IPS DF 4.7 (cell line): ENCODE measurements at regions not wholly inside any gene's neighbourhood (a gene's known extent, or its start where the extent isn't known, plus 50 kb on each side); places are given as distances from the start of the nearest gene placed in this dataset.

Source experiments
- DNase-seq: peaks from one replicate; pipeline ENCODE4 v3.0.0-alpha.2; 2013; ENCODE audit warnings: low spot score; ENCODE audit errors: extremely low read depth

DNA sequence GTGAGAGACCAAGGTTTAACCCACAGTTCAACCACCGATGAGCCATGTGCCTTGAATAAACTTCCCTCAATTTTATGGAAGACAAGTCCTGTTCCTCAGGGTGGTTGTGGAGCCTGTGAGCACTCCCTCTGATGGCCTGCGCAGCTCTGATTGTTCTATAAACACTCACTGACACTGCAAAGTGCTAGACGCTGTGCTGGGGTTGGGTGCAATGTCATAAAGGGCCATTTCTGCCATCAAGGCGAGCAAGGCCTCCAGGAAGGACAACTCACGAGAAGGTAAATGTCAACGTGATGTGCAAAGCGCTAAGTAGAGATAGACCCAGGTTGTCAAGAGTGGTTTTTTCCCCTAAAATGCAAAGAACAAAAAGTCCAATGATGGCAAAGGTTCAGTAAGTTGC is 75.7 kb upstream of the SYT6 start:
- no peak for DNase-seq

DNA sequence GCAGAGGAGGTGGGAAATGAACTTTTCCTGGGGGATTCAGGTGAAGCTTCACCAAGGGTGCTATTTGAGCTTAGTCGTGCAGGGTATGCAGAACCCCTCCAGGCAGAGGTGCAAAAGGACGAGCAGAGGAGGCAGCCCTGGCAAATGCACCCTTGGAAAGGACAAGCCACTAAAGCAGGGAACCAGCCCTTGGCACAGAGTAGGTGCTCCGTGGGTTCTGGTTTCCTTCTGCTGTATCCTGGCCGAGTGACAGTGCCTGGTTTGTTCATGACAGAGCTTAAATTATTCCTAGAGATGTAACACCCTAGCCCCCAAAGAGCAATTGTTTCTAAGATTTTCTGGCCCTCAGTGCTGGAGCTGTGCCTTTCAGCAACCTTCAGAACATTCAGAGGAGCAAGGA is 73.4 kb upstream of the SYT6 start:
- DNase-seq = no peak

DNA sequence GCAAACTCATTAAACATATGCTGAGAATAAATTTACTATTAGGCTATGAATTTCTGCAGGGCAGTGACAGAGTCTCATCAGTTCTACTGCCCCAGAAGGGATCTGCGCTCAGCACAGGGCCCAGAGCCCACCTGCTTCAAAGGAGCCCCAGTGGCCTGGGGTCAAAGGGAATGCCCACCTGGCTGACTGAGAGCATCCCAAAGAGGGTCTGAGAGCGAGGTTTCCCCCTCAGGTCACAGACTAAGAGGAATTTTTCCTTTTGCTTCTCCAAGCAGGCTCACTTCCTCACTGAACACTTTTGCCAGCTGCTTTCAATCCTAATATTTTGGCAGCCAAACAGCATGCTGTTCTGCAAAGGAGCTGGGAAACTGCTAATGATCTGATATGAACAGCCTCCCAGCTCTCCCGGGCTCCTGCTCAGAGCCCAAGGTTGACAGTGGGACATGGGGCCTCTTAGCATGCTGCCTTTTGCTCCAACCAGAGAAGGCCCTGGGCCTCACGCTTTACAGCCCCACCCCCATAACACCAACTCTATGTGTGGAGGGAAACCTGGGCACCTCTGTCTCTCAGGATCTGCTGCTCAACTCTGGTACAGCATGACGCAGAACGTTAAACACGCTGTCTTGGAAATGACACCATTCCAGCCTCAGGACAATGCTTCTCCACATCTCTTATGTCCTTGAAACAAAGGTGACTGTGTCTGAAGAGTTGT is 70.7 kb upstream of the SYT6 start:
- DNase-seq = no peak

DNA sequence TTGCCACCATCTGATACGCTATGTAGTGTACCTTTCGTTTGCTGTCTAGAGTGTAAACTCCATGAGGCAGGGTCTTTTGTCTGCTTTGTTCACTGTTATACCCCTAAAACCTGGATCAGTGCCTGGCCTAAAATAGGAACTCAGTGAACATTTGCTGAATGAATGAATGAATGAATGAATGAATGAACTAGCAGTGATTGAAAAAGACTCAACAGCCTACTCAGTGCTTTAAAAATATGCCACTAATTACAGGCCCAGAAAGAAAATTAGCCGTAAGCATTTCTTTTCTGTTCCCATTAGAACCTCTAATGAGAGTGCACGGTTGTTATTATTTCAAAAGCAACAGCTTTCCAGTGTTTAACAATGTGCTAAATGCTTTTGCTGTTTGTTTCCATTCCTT is 69.3 kb upstream of the SYT6 start:
- DNase-seq = no peak

DNA sequence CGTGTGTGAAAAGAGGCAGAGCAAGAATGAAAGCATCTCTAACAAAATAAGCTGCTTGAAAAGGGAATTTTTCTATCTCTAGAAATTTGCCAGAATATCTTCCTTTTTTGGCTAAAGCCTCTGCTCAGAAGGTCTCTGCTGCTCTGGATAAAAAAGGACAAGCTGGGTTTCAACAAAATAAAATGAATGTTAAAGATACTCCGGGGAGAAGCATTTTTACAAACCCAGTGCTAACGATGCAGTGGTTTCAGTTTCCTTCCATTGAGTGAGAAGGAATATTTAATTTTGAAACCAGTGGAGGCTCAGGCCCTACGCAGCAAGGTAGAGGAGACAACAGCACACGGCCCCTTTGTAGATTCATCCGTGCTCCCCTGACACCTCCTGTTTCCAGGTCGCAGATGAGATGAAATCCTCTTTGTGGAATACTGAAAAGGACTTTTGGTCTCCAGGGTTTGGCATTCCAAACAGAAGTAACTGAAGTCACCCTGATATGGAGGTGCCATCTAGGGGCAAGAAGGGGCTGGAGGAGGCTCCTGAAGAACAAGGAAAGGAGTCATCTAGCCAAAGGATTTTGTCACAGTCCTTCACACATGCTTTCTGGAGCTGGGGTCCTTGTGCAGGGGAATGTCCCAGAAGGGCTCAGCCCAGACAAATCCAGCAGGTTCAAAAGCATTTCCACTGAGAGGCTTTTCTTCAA is 65.7 kb upstream of the SYT6 start:
- DNase-seq = no peak

DNA sequence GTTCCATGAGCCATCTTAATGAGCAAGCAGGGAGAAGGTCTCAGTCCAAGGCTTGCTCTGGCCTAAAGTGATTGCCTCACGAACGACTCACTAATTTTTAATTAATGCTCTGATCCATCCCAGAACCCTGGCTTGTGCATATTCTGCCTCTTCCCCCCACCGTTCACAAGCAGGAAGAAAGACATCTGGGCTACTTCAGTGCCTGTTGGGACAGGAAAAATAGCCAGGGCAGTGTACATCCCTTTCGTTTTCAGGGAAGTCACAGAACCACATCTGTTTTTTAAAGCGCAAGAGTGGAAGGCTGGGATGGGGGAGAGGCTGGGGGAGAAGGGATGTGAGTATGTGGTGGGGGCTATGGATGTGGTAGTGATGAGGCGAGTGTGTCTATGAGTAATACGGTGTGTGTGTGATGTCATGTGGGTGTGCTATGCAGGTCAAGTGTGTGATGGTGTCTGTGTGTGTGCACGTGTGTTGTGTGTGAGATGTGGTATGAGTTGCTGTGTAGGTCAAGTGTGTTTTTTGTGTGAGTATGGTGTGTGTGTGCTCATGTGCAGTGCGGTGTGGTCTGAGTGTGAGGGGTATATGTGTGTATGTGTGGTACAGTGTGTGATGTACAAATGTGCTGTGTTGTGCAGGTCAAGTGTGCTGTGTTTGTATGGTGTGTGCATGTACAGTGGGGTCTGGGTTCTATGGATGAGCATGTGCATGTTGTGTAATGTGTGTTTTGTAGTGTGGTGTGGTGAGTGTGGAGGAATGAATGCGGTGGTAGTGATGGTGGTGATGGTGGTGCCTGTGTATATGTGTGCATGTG is 64.9 kb upstream of the SYT6 start:
- no peak for DNase-seq

DNA sequence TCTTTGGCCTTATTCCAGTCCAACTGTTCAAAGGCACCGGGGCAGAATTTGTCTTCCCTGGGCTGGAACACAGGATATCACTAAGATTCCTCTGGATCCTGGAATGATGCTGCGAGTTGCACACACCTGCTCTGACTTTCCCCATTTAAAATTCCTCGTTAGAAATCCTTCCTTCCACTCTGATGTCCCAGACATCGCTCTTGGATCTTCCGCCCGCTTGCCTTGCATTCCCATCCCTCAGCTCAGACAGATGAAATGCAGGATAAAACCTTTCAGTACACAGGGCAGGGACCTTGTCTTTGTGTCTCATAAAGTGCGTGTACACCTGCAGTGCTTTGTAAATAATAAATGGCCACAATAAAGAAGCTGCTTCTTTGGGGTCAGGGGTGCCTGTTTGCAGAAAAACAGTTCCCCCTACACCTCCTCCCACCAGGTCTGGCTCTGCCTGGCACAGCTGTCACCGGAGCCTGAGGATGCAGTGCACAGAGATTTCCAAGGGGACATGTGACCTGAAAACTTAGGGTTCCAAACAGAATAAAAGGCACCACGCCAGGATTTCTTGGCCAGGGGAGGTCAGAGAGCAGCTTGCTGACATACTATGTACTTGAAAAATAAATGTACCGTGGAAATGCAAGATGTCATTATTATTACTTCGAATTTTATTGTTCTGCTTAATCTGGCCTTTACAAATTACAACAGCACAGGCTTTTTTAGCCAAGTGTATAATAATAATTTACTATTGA is 62.9 kb upstream of the SYT6 start:
- no peak for DNase-seq

DNA sequence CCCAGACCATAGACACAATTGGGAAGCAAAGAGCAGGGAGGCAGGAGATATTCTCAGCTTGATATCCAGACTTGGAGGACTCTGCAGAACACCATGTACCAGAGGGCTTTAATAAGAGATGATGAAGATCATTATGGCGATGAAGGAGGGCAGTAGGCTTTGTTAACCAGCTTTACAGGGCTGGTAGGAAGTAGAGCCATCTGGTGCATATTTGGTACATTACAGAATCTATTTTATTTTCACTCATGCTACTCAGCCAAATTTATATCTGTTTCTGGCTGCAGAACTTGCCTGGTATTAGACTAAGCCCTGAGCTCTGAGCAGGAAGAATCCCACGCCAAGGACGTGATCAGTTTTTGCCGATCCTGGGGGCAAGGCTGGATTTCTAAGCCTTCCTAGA is 61.8 kb upstream of the SYT6 start:
- DNase-seq = no peak

DNA sequence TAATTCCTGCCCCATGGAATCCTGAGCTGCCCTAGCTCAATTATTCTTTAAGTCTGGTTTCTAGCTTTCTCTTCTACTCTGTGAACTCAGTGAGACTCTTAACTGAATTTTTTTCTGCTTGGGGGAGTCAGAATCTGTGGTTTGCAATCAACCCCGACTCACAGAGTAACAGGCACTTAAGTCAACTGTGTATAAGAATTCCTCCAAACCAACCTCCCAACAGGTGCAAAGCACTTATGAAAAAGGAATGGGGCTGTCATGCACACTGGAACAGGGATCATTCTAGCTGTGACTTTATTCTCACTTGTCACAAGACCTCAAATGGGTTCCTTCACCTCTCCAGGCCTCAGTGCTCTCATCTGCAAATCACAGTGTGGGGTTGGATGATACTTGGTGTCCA is 60.3 kb upstream of the SYT6 start:
- no peak for DNase-seq

DNA sequence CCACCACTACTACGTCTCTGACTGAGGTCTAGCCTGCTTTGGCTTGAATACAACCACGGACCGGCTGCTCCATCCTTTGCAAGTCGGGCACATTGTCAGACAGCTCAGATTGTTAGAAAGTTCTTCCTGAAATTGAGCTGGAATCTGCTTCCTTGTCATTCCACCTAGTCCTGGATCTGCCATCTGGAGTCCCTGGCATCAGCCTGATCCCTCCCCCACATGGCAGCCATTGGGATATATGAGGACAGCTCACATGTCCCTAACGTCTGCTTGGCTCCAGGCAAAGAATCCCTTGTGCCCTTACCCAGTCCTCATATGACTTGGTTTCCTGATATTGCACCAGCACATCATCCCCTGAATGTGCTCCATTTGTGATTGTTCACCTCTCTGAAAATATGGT is 56.3 kb upstream of the SYT6 start:
- no peak for DNase-seq

DNA sequence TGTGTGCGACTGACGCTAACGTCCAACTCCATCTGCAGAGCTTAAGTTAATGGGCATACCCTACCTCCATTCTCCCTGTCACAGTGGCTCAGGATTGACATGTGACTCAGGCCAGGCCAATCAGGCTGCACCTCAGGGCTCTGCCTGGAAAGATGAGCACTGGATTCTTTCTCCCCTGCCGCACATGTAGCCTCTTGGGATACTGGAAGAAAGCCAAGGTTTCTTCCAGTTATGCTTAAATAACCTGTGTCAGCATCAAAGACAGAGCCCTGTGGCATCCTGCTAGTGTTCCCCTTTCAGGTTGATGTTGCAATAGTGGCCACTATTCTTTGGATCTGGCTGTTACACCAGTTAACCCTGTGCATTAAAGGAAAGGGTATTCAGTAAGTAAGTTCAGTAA is 55.0 kb upstream of the SYT6 start:
- DNase-seq = no peak

DNA sequence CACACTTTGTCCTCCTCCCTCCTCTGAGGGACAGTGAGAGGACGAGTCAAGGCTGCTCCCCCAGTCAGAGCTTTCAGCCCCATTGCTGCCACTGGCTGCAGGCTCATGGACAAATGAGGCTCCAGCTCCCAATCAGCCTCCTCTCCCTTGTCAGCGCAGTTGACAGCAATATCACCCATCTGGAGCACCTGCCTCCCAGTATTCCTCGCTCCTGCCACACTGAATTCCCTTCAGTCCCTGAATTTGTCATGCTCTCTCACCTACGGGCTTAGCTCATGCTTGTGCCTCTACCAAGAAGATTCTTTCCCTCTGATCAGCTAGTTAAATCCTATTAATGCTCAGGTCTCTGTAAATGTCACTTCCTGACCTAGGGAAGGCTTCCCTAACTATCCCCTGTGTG is 54.4 kb upstream of the SYT6 start:
- DNase-seq = no peak

DNA sequence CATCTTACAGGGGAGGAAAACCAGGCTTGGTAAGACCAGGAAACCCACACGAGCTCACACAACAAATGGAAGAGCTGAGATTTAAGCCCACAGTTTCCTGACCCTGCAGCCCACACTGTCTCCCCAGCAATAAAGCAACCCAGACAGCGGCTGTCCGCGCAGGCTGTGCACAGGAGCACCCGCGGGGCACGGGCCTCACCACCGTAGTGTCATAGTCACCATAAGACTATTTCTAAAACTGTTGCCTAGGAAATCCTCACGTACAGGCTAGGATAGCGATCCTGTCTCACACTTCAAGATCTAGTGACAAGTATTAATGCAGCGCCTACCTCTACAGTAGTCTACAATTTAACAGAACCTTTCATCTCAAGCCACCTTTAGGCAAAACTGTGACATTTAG is 54.0 kb upstream of the SYT6 start:
- no peak for DNase-seq

DNA sequence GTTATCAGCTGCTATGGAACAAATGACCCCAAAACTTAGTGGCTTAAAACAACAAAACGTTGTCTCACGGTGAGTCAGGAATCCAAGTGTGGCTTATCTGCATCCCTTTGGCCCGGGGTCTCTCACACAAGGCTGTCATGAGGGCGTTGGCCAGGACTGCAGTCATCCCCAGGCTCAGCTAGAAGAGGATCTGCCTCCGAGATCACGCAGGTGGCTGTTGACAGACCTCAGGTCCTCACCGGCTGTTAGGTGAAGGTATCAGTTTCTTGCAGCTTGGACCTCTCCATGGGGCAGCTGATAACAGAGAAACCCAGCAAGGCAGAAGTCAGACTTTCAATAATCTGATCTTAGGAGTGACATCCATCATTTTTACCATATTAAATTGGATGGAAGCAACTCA is 52.7 kb upstream of the SYT6 start:
- DNase-seq = no peak

DNA sequence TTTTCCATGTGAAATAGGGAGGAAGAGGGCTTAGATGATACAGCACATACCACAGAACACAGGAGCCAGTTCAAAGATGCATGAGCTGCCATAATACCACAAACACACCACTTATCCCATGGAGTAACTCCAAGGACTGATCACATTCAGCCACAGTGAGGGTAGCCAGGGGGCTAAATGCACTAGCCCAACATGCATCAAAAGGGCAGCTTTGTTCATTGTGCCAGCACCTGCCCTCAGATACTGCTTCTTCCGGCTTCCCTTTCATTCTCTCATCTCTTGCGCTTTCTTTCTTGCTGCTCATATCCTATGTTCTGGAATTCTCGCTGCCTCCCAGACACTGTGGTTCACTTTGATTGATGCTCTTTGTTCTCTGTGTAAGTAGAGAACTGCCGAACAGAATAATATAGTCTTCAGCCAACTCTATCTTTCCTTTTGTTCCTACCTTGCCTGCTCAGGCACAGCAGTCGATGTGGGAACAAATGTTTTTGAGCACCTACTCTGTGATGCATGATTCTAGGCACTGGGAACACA is 50.0 kb upstream of the SYT6 start:
- no peak for DNase-seq
